HK-2 (cell line): ENCODE measurements at regions not wholly inside any gene's neighbourhood (a gene's known extent, or its start where the extent isn't known, plus 50 kb on each side); places are given as distances from the start of the nearest gene placed in this dataset.
"Not testable (repeated sequence)": the region's sequence is repeated elsewhere in the genome, so short reads cannot be mapped to it uniquely, and the experiment has no call there.

ENCODE experiments used
- DNase-seq: peaks from one replicate; pipeline ENCODE4 v3.0.0-alpha.2; 2018; ENCODE audit not compliant: unreplicated experiment

- DNase-seq = no peak
These were observed 64.9 kb upstream of the KBTBD8 start for GRCh38 chr3:66933233-66933632.

DNA sequence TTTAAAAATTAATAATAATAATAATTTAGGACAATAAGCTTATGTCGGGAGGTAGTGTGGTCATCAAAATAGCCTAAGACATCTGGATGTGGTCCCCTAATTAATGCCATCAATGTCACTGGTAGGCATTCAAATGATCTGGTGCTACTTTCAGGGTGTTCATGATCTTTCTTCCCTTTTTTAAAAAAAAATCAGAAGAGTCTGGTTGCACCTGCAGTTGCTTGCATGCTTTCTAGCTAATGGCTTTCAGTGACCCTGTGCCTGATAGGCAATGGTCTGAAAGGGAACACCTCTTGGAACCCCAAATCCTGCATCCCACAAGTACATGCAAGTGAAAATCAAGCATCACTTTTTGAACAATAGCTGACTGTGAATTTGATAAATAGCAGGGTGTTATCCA, 64.1 kb upstream of the KBTBD8 start:
- DNase-seq = no peak

GRCh38 chr3:66934725-66935124, 63.4 kb upstream of the KBTBD8 start:
- DNase-seq = no peak

- DNase-seq = not testable (repeated sequence)
These were observed 61.1 kb upstream of the KBTBD8 start for GRCh38 chr3:66937041-66937440.

GRCh38 chr3:66938338-66938963, 59.7 kb upstream of the KBTBD8 start:
- DNase-seq = peak; percentile 7

GRCh38 chr3:66948041-66948440, 50.1 kb upstream of the KBTBD8 start:
- DNase-seq = no peak
